Stimulated activated CD4-positive, alpha-beta T cell treated with anti-CD3 and anti-CD28 coated beads, Interleukin-12 subunit alpha, Interleukin-12 subunit beta, amount 100 ng/mL, for 48 hours (primary cell): ENCODE measurements at regions not wholly inside any gene's neighbourhood (a gene's known extent, or its start where the extent isn't known, plus 50 kb on each side); places are given as distances from the start of the nearest gene placed in this dataset.
"Not testable (repeated sequence)": the region's sequence is repeated elsewhere in the genome, so short reads cannot be mapped to it uniquely, and the experiment has no call there.

Source experiments
- DNase-seq, 3 donors: peaks; one replicate each; pipeline ENCODE4 v3.0.0-alpha.2; 2020; ENCODE audit warnings: low read depth in 2 of 3, low spot score in 1 of 3

GRCh38 chr1:229002451-229002960 is 267.2 kb downstream of the RHOU start:
- no peak for DNase-seq

DNA sequence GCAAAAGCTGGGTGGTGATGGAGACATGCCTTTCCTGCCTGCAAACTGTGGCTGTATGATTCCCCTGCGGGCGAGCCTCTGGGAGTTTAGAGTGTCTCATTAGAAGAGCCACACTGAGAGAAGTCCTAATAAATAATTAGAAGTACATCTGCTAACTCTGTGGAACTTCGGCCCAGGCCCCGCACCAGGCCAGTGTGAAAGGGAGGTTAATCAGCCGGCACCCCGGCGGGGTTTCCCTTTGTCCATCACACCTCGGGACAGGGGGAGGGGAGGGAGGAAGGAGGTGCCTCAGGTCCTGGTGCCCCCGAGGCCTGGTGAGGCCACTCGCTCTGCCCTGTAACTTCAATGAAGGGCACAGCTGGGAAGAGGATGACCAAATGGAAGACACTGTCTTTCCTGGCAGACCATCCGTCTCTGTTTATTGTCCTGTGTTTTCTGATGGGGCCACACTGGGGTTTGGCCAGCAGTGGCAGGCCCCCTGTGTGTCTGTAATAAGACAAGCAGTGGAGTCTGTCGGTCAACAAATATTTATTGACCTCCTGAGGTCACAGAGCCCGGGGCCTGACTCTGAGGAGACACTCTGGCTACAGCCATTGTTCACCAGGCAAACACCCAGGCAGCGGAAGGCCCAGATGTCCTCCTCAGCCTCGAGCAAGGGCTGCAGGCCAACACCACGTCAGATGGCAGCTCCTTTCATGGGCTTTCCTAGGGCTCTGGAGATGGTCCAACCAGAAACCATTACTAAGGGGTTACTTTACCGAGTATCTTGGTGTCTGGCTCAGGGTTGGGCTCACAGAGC is 267.5 kb upstream of the RAB4A start:
- DNase-seq = no peak

GRCh38 chr1:229004066-229004833 is 266.7 kb upstream of the RAB4A start:
- DNase-seq = no peak

DNA sequence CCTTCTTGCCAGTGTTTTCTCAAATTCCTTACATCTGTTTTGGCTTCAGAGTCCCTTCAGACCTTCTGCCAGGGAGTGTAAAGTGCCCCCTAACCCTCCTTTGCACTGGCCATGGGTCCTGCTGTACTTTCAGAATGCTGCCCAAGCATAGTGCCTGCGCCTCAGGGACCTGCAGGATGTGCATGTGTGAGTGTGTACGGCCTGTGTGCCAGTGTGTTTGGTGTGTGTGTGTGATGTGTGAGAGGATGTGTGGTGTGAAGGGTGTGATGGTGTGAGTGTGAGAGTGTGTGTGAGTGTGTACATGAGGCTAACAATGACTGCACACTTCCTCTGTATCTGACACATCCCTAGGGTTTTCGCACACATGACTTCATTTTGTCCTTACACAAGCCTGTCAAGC is 265.8 kb upstream of the RAB4A start:
- DNase-seq = no peak

- no peak for DNase-seq
Measured at GRCh38 chr1:229005556-229005955, 265.4 kb upstream of the RAB4A start.

DNA sequence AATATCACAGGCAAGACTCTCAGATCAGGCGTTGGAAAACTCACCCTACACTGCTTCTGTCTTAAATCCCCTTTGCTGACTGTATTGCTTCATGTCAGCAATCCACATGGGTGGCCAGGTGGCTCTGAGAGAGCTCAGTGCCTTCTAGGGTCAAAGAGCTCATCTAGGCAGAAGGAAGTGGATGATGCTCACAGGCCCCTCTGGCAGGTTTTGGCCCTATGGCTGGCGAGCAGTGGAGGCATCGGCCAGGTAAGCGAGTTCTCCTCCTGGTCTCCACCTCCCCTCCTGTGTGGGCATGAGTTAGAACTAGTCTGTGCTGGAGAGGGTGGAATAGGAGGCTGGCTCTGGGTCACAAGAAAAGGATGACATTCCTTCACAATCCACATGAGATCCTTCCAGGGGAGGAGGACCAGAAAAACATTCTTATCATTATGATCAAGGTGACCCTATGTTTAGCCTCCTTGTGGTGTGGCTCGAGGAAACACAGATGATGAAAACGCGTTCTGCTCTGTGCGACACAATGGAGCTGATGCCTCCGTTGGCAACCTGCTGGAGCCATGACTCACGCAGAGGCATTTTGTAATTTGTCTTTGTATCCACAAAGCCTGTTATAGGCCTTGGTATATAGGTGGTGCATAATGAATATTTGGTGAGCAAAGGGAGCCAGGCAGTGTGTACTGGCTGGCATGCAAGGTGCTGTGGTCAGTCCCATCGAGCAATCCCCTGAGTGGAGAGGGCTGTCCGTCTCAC is 264.6 kb upstream of the RAB4A start:
- DNase-seq = no peak

GRCh38 chr1:229007167-229007566 is 263.7 kb upstream of the RAB4A start:
- DNase-seq = no peak

DNA sequence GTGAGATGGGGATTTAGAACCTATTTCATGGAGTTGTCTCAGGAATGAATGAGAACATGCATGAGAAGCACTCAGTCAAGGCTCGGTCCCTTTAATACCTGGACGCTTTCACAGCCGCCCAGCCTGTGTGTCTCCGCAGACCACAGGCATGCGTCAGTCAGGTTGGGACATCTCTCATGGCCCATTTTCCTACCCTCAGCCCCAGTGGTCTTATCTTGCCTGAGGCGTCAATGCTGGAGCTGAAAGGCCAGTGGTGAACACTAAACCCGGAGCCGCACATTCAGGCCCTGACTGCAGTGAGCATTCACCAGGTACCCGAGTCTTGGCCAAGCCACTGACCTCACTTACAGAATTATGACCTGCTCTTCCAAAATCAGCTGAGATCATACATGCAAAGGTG is 263.2 kb upstream of the RAB4A start:
- no peak for DNase-seq

DNA sequence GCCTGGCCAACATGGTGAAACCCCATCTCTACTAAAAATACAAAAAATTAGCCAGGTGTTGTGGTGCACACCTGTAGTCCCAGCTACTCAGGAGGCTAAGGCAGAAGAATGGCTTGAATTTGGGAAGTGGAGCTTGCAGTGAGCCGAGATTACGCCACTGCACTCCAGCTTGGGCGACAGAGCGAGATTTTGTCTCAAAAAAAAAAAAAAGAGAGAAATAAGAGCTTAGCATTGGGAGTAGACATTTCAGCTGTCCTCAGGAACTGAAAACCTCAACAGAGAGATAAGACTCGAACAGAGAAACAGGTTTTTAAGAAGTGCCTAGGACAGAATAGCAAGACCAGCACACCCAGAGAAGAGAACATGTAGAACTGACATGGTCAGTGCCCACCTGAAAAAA is 262.6 kb upstream of the RAB4A start:
- not testable (repeated sequence) for DNase-seq

- DNase-seq = no peak
Measured at GRCh38 chr1:229011022-229011421, 259.9 kb upstream of the RAB4A start.

- no peak for DNase-seq
Measured at GRCh38 chr1:229012823-229013222, 258.1 kb upstream of the RAB4A start.

GRCh38 chr1:229013981-229014380 is 256.9 kb upstream of the RAB4A start:
- DNase-seq = no peak

DNA sequence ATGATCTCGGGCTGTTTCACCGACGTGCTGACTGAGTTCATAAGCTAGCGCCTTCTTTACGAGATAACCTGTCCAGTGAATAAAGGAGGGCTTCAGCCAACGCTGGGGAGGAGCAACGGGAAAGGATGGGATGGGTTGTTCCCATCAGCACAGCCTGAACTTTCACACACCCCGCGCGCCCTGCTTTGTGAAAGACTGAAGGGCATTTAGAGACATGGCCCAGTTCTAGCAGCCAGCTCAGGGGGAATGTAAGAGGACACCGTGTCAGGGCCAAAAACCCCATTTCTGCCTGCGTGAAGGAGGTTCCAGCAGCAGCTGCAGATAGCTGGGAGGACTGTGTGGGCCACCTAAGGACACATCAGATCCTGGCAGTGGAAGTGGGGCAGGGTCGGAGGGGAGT is 255.1 kb upstream of the RAB4A start:
- no peak for DNase-seq

DNA sequence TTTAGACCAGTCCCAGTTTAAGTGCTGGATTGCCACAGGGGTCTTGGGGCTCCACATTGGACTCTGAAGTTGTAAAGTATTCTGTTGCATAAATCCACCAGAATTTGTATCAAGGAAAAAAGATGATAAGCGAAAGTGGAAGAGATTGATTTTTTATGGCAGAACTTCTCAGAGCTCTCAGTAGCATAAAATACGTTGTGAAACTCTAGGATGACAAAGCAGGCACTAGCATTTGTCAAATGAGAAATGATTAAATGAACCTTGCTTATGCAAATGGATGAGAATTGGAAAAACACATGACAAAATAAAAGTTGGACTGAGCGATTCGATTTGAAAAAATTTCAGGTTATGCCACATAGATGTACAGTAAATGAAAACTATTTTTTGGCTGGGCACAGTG is 253.8 kb upstream of the RAB4A start:
- DNase-seq = no peak

DNA sequence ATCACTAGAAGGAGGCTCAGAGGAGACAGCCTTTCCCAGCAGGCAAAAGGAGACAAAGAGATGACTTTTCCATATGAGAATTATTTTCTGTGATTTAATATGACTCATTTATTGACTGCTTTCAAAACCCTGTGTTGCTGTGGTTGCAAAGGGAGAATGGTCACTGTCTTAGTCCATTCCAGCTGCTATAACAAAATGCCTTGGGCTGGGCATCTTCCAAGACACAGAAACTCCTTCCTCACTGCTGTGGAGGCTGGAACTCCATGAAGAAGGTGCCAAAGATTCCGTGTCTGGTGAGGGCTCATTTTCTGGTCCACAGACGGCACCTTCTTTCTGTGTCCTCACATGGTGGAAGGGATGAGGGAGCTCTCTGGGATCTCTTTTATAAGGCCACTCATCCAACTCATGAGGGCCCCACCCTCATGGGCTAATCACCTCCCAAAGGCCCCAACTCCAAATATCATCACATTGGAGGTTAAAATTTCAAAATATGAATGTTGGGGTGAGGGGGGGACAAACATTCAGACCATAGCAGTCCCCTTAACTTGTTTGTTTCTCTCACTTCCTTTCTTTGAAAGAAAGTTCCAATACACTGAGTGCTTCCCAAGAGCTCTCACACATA is 252.1 kb upstream of the RAB4A start:
- DNase-seq = no peak

- DNase-seq = no peak
Measured at GRCh38 chr1:229019663-229020271, 251.1 kb upstream of the RAB4A start.

DNA sequence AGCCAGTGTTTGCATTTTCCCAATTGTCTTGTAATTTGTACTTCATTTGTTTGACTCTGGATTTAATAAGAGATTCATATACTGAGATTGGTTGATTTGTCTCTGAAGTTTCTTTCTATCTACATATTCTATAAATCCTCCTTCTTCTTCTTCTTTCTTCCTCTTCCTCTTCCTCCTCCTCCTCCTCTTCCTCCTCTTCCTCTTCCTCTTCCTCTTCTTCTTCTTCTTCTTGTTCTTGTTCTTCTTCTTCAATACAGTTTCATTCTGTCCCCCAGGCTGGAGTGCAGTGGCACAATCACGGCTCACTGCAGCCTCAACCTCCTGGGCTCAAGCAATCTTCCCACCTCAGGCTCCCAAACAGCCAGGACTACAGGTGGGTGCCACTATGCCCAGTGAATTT is 249.9 kb upstream of the RAB4A start:
- DNase-seq = not testable (repeated sequence)

DNA sequence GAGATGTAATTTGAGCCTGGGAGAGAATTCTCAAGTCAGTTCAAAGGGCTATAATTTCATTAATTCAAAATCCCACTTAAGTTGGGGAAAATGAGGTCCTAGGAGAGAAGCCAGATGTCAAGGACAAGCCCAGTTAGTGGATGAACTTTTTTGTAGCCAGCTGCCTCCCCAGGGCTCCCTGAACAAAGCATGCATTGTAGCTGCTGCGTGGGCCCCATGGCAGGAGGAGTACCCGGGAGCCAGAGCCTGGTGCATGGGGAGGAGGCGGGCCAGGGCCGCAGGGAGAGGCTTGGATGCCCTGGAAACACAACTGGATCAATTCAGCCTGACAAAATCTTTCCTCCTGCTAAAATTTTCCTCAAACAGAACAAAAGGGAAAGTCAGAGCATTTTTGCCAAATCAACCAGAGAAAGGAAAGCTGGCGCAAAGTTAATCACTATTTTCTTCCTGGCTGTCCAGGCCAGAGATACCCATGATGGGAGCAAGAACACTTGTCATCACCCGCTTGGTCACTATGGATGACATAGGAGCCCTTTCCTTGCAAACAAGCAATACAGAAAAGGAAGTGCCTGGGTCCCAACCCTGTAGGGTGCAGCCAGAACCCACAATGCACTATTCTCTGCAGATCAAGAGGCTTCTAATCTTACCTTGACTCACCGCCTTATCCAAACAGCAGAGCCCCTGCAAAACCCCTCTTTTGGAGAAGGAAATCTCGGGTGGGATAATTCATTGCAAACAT is 248.1 kb upstream of the RAB4A start:
- DNase-seq = no peak

- no peak for DNase-seq
Measured at GRCh38 chr1:229023651-229024300, 247.1 kb upstream of the RAB4A start.
